Fibroblast of mammary gland (primary cell): ENCODE measurements at regions not wholly inside any gene's neighbourhood (a gene's known extent, or its start where the extent isn't known, plus 50 kb on each side); places are given as distances from the start of the nearest gene placed in this dataset.
"Not testable (repeated sequence)": the region's sequence is repeated elsewhere in the genome, so short reads cannot be mapped to it uniquely, and the experiment has no call there.

Experiments
- DNase-seq: peaks from one replicate; pipeline ENCODE4 v3.0.0-alpha.2; 2010; ENCODE audit warnings: low read depth
- H3K4me3 ChIP-seq: 2 replicates; pipeline ENCODE4 v1.5.1; 2011; ENCODE audit warnings: low read depth, mild to moderate bottlenecking, low read length, moderate library complexity; ENCODE audit not compliant: control insufficient read depth
- CTCF ChIP-seq: conservative IDR thresholded peaks from 2 replicates; pipeline ENCODE4 v1.5.1; 2011; ENCODE audit warnings: low read depth, low read length, inconsistent platforms; ENCODE audit not compliant: control insufficient read depth, insufficient read depth

- no peak for TF ChIP-seq CTCF
- no peak for DNase-seq
- no peak overlapping the region for H3K4me3 ChIP-seq
These were observed 318.3 kb upstream of the MYT1L start for GRCh38 chr2:2649109-2650072.

- TF ChIP-seq CTCF: no peak
- no peak overlapping the region for H3K4me3 ChIP-seq
- no peak for DNase-seq
These were observed 317.0 kb upstream of the MYT1L start for GRCh38 chr2:2648094-2648493.

- no peak overlapping the region for H3K4me3 ChIP-seq
- no peak for TF ChIP-seq CTCF
- DNase-seq: no peak
These were observed 316.1 kb upstream of the MYT1L start for GRCh38 chr2:2647141-2647541.

- no peak for TF ChIP-seq CTCF
- no peak overlapping the region for H3K4me3 ChIP-seq
- no peak for DNase-seq
These were observed 315.5 kb upstream of the MYT1L start for GRCh38 chr2:2646433-2647051.

- H3K4me3 ChIP-seq: no peak overlapping the region
- no peak for TF ChIP-seq CTCF
- DNase-seq: no peak
These were observed 314.2 kb upstream of the MYT1L start for GRCh38 chr2:2645162-2645855.

- not testable (repeated sequence) for DNase-seq, H3K4me3 ChIP-seq
These were observed 313.7 kb upstream of the MYT1L start for GRCh38 chr2:2644751-2645150.

- no peak for DNase-seq
- H3K4me3 ChIP-seq: no peak overlapping the region
- TF ChIP-seq CTCF: no peak
These were observed 313.0 kb upstream of the MYT1L start for GRCh38 chr2:2644040-2644439.
